ENCODE measurements at regions not wholly inside any gene's neighbourhood (a gene's known extent, or its start where the extent isn't known, plus 50 kb on each side); places are given as distances from the start of the nearest gene placed in this dataset.

GRCh38 chr3:117671722-117672318, 962.2 kb downstream of the TUSC7 start:
- TF ChIP-seq POLR2AphosphoS5 (IDR thresholded peaks at IDR 0.05) (peak in 1 of 3 donors; percentile 31), CTCF (IDR thresholded peaks at IDR 0.05) (no peak), EP300 (IDR thresholded peaks at IDR 0.05) (no peak), POLR2A (IDR thresholded peaks at IDR 0.05) (no peak)
